ENCODE measurements at regions not wholly inside any gene's neighbourhood (a gene's known extent, or its start where the extent isn't known, plus 50 kb on each side); places are given as distances from the start of the nearest gene placed in this dataset.

- no peak for DNase-seq
- Mint-ChIP-seq H3K4me3 (ENCODE audit: unreplicated experiment) (no peak overlapping the region), H3K36me3 (ENCODE audit: unreplicated experiment) (no peaks in the 10 kb centered on the region), H3K27me3 (ENCODE audit: unreplicated experiment) (peaks cover 2% of the 10 kb centered on the region), H3K9me3 (ENCODE audit: unreplicated experiment) (peaks cover 2% of the 10 kb centered on the region), H3K4me1 (ENCODE audit: low read depth, unreplicated experiment) (no peaks in the 10 kb centered on the region), H3K27ac (ENCODE audit: unreplicated experiment) (no peak overlapping the region)
- no peak for TF ChIP-seq CTCF (IDR thresholded peaks at IDR 0.05; ENCODE audit: partially characterized antibody, unreplicated experiment)
These were observed 297.4 kb upstream of the TLE3 start for GRCh38 chr15:70395164-70395563.

GRCh38 chr15:70390723-70391122 lies 293.0 kb upstream of the TLE3 start:
- Mint-ChIP-seq H3K27ac (ENCODE audit: unreplicated experiment) (no peak overlapping the region), H3K9me3 (ENCODE audit: unreplicated experiment) (peaks cover 5% of the 10 kb centered on the region), H3K36me3 (ENCODE audit: unreplicated experiment) (no peaks in the 10 kb centered on the region), H3K27me3 (ENCODE audit: unreplicated experiment) (peaks cover 5% of the 10 kb centered on the region), H3K4me3 (ENCODE audit: unreplicated experiment) (no peak overlapping the region), H3K4me1 (ENCODE audit: low read depth, unreplicated experiment) (peaks cover 16% of the 10 kb centered on the region)
- DNase-seq = no peak
- TF ChIP-seq CTCF (IDR thresholded peaks at IDR 0.05; ENCODE audit: partially characterized antibody, unreplicated experiment) = no peak

GRCh38 chr15:70387993-70388392 lies 290.3 kb upstream of the TLE3 start:
- Mint-ChIP-seq H3K27ac (ENCODE audit: unreplicated experiment) (no peak overlapping the region), H3K36me3 (ENCODE audit: unreplicated experiment) (no peaks in the 10 kb centered on the region), H3K9me3 (ENCODE audit: unreplicated experiment) (peaks cover 7% of the 10 kb centered on the region), H3K4me1 (ENCODE audit: low read depth, unreplicated experiment) (peaks cover 23% of the 10 kb centered on the region), H3K4me3 (ENCODE audit: unreplicated experiment) (no peak overlapping the region), H3K27me3 (ENCODE audit: unreplicated experiment) (peaks cover 5% of the 10 kb centered on the region)
- no peak for TF ChIP-seq CTCF (IDR thresholded peaks at IDR 0.05; ENCODE audit: partially characterized antibody, unreplicated experiment)
- no peak for DNase-seq

GRCh38 chr15:70387081-70387480 lies 289.4 kb upstream of the TLE3 start:
- no peak for DNase-seq
- no peak for TF ChIP-seq CTCF (IDR thresholded peaks at IDR 0.05; ENCODE audit: partially characterized antibody, unreplicated experiment)
- peaks cover 9% of the 10 kb centered on the region for H3K9me3 Mint-ChIP-seq (ENCODE audit: unreplicated experiment)
- H3K36me3 Mint-ChIP-seq (ENCODE audit: unreplicated experiment) = peaks cover 5% of the 10 kb centered on the region
- H3K4me3 Mint-ChIP-seq (ENCODE audit: unreplicated experiment) = peak overlapping the region; percentile 61
- H3K27me3 Mint-ChIP-seq (ENCODE audit: unreplicated experiment) = peaks cover 5% of the 10 kb centered on the region
- peak overlapping the region; percentile 65 for H3K27ac Mint-ChIP-seq (ENCODE audit: unreplicated experiment)
- H3K4me1 Mint-ChIP-seq (ENCODE audit: low read depth, unreplicated experiment) = peaks cover 23% of the 10 kb centered on the region

- H3K27me3 Mint-ChIP-seq (ENCODE audit: unreplicated experiment) = peaks cover 5% of the 10 kb centered on the region
- H3K27ac Mint-ChIP-seq (ENCODE audit: unreplicated experiment) = no peak overlapping the region
- H3K9me3 Mint-ChIP-seq (ENCODE audit: unreplicated experiment) = peaks cover 8% of the 10 kb centered on the region
- no peak for DNase-seq
- no peak overlapping the region for H3K4me3 Mint-ChIP-seq (ENCODE audit: unreplicated experiment)
- no peak for TF ChIP-seq CTCF (IDR thresholded peaks at IDR 0.05; ENCODE audit: partially characterized antibody, unreplicated experiment)
- peaks cover 11% of the 10 kb centered on the region for H3K36me3 Mint-ChIP-seq (ENCODE audit: unreplicated experiment)
- H3K4me1 Mint-ChIP-seq (ENCODE audit: low read depth, unreplicated experiment) = peaks cover 23% of the 10 kb centered on the region
These were observed 288.0 kb upstream of the TLE3 start for GRCh38 chr15:70385711-70386110.
